PC-9 (cell line): ENCODE measurements at regions not wholly inside any gene's neighbourhood (a gene's known extent, or its start where the extent isn't known, plus 50 kb on each side); places are given as distances from the start of the nearest gene placed in this dataset.

ENCODE experiments used
- BruUV-seq: library from RNA; stranded (reverse); fragments of 400-500 nt; replicated peaks from 2 replicates; lab custom pipeline; 2021; lab: Mats Ljungman, UMichigan
- CTCF ChIA-PET: fragments of 300-600 bp; sonication (Branson Sonifier 250); formaldehyde crosslinking; loops from one replicate; lab custom pipeline; 2022; ENCODE audit warnings: antibody characterized with exemption; lab: Charles Lee
- POLR2A ChIA-PET: fragments of 300-600 bp; sonication (Branson Sonifier 250); formaldehyde crosslinking; loops from one replicate; lab custom pipeline; 2022; ENCODE audit warnings: antibody characterized with exemption; ENCODE audit not compliant: unreplicated experiment; lab: Charles Lee
- DNase-seq, 2 experiments: peaks; one replicate each; pipeline versions ENCODE4 v3.0.0 to v3.0.0-alpha.2; 2015 to 2022; ENCODE audit warnings: mixed read lengths in 1 of 2
- H2AFZ ChIP-seq: fragments of 200-600 bp; sonication (generic); 2 replicates; pipeline ENCODE4 v1.8.1; 2017; ENCODE audit warnings: antibody characterized with exemption
- H3F3A ChIP-seq: fragments of 200-600 bp; sonication (generic); 2 replicates; pipeline ENCODE4 v1.8.1; 2017; ENCODE audit warnings: antibody characterized with exemption, mild to moderate bottlenecking, low read depth; ENCODE audit not compliant: insufficient read depth
- H3K27ac ChIP-seq: fragments of 200-600 bp; sonication (generic); 2 replicates; pipeline ENCODE4 v1.6.1; 2016; ENCODE audit warnings: mixed run types
- H3K27me3 ChIP-seq: fragments of 200-600 bp; sonication (generic); 2 replicates; pipeline ENCODE4 v1.6.1; 2016; ENCODE audit warnings: low read depth, mixed run types; ENCODE audit not compliant: insufficient read depth
- H3K36me3 ChIP-seq: fragments of 200-600 bp; sonication (generic); 2 replicates; pipeline ENCODE4 v1.6.1; 2016; ENCODE audit warnings: low read depth, mixed run types
- H3K4me1 ChIP-seq: fragments of 200-600 bp; sonication (generic); replicated peaks from 2 replicates; pipeline ENCODE4 v1.6.1; 2016; ENCODE audit warnings: mixed run types; ENCODE audit not compliant: insufficient read depth
- H3K4me2 ChIP-seq: fragments of 200-600 bp; sonication (generic); 2 replicates; pipeline ENCODE4 v1.6.1; 2017; ENCODE audit warnings: mixed run types
- H3K4me3 ChIP-seq: fragments of 200-600 bp; sonication (generic); 2 replicates; pipeline ENCODE4 v1.6.1; 2016; ENCODE audit warnings: mixed run types
- H3K79me2 ChIP-seq: fragments of 200-600 bp; sonication (generic); 2 replicates; pipeline ENCODE4 v1.6.1; 2017; ENCODE audit warnings: low read depth, mixed run types
- H3K9me2 ChIP-seq: fragments of 200-600 bp; sonication (generic); 2 replicates; pipeline ENCODE4 v1.8.1; 2017; ENCODE audit warnings: mild to moderate bottlenecking; ENCODE audit not compliant: insufficient read depth
- H3K9me3 ChIP-seq: fragments of 200-600 bp; sonication (generic); 2 replicates; pipeline ENCODE4 v1.8.1; 2016; ENCODE audit warnings: low read depth; ENCODE audit not compliant: insufficient read depth
- H4K20me1 ChIP-seq: fragments of 200-600 bp; sonication (generic); 2 replicates; pipeline ENCODE4 v1.8.1; 2017; ENCODE audit not compliant: insufficient read depth
- CTCF ChIP-seq: fragments of 200-600 bp; sonication (generic); conservative IDR thresholded peaks from 2 replicates; pipeline ENCODE4 v1.6.1; 2017; ENCODE audit warnings: mixed run types, antibody characterized with exemption, mild to moderate bottlenecking, moderate library complexity
- EZH2 ChIP-seq: fragments of 200-600 bp; sonication (generic); IDR thresholded peaks from 2 replicates; pipeline ENCODE4 v1.8.0; 2017; ENCODE audit warnings: antibody characterized with exemption, low read depth
- intact Hi-C: fragments of 100-400 bp; cut with micrococcal nuclease; formaldehyde crosslinking; loops from one replicate; pipeline ENCODE4 v1.10.0; 2022; ENCODE audit not compliant: unreplicated experiment

- 0 out of 2 replicates have a peak, but pooled peaks cover 5% of the 10 kb centered on the region for H3K9me2 ChIP-seq
- TF ChIP-seq CTCF = no peak
- no peak for TF ChIP-seq EZH2
- no peak overlapping the region for H3K4me2 ChIP-seq
- no peaks in the 10 kb centered on the region for H3K79me2 ChIP-seq
- H3K27ac ChIP-seq = no peak overlapping the region
- H3K4me1 ChIP-seq = no peaks in the 10 kb centered on the region
- H3K9me3 ChIP-seq = peaks cover 38% of the 10 kb centered on the region; the same call in 1 of the 2 replicates
- BruUV-seq = no TSS peak
- DNase-seq = no peak
- no peak overlapping the region for H3K4me3 ChIP-seq
- H2AFZ ChIP-seq = no peak overlapping the region
- POLR2A ChIA-PET = interaction anchor here (0.6 kb wide), 1 partner anchor 1460 kb away, joined by 3 read pairs; no protein-coding TSS in a partner anchor
- H3F3A ChIP-seq = no peaks in the 10 kb centered on the region
- no peaks in the 10 kb centered on the region for H4K20me1 ChIP-seq
- H3K27me3 ChIP-seq = no peaks in the 10 kb centered on the region
- intact Hi-C loops = no loop called here
- CTCF ChIA-PET = no interaction called here
- H3K36me3 ChIP-seq = no peaks in the 10 kb centered on the region
Observed at GRCh38 chr2:54366487-54367280, 89.4 kb upstream of the SPTBN1 start.

- BruUV-seq = no TSS peak
- H2AFZ ChIP-seq = no peak overlapping the region
Observed at GRCh38 chr2:54370405-54371104, 85.6 kb upstream of the SPTBN1 start.

More at GRCh38 chr2:54370405-54371104, 85.6 kb upstream of the SPTBN1 start:
- H4K20me1 ChIP-seq = no peaks in the 10 kb centered on the region
- no peak overlapping the region for H3K27ac ChIP-seq
- no peaks in the 10 kb centered on the region for H3K79me2 ChIP-seq
- H3K9me2 ChIP-seq = no peaks in the 10 kb centered on the region
- no peaks in the 10 kb centered on the region for H3K27me3 ChIP-seq
- TF ChIP-seq CTCF = no peak
- no peak for TF ChIP-seq EZH2
- intact Hi-C loops = no loop called here
- no peak overlapping the region for H3K4me3 ChIP-seq
- CTCF ChIA-PET = interaction anchor here (0.7 kb wide), 1 partner anchor 11 kb away, joined by 3 read pairs; no protein-coding TSS in a partner anchor
- no peaks in the 10 kb centered on the region for H3K4me1 ChIP-seq
- peaks cover 38% of the 10 kb centered on the region; the same call in 1 of the 2 replicates for H3K9me3 ChIP-seq
- H3K36me3 ChIP-seq = no peaks in the 10 kb centered on the region
- no peak for DNase-seq
- H3F3A ChIP-seq = no peaks in the 10 kb centered on the region
- no peak overlapping the region for H3K4me2 ChIP-seq
- POLR2A ChIA-PET = no interaction called here
